Activated naive CD4-positive, alpha-beta T cell treated with anti-CD3 and anti-CD28 coated beads, Interleukin-2, amount 10 ng/mL, durations not matched to agents 7 days and 5 days (primary cell): ENCODE measurements at regions not wholly inside any gene's neighbourhood (a gene's known extent, or its start where the extent isn't known, plus 50 kb on each side); places are given as distances from the start of the nearest gene placed in this dataset.

ENCODE experiments used
- CTCF ChIA-PET: fragments of 350-600 bp; sonication (Branson Sonifier 250); formaldehyde crosslinking; loops from one replicate; lab custom pipeline; 2021; ENCODE audit warnings: antibody characterized with exemption; lab: Charles Lee
- DNase-seq: peaks from one replicate; pipeline ENCODE4 v3.0.0-alpha.2; 2020
- H3K27ac Mint-ChIP-seq: one replicate; pipeline ENCODE4 v1.8.0; 2021; ENCODE audit warnings: mild to moderate bottlenecking, moderate library complexity, mixed read lengths
- H3K27me3 Mint-ChIP-seq: one replicate; pipeline ENCODE4 v1.8.0; 2021; ENCODE audit warnings: mild to moderate bottlenecking, mixed read lengths
- H3K36me3 Mint-ChIP-seq: one replicate; pipeline ENCODE4 v1.8.0; 2021; ENCODE audit warnings: mixed read lengths
- H3K4me1 Mint-ChIP-seq: one replicate; pipeline ENCODE4 v1.8.0; 2021; ENCODE audit warnings: mixed read lengths
- H3K4me3 Mint-ChIP-seq: one replicate; pipeline ENCODE4 v1.8.0; 2021; ENCODE audit warnings: mild to moderate bottlenecking, moderate library complexity, mixed read lengths
- H3K9me3 Mint-ChIP-seq: one replicate; pipeline ENCODE4 v1.8.0; 2021; ENCODE audit warnings: mixed read lengths

- DNase-seq, result no peak
- Mint-ChIP-seq H3K36me3 (no peaks in the 10 kb centered on the region), H3K4me3 (no peak overlapping the region), H3K27me3 (peaks cover 4% of the 10 kb centered on the region), H3K4me1 (no peaks in the 10 kb centered on the region), H3K9me3 (no peaks in the 10 kb centered on the region), H3K27ac (no peak overlapping the region)
- CTCF ChIA-PET, result no interaction called here
These were observed 967.1 kb downstream of the BRD1 start for GRCh38 chr22:48860557-48860956.

GRCh38 chr22:48858856-48859255, 968.8 kb downstream of the BRD1 start:
- CTCF ChIA-PET, result no interaction called here
- no peak for DNase-seq
- no peaks in the 10 kb centered on the region for H3K4me1 Mint-ChIP-seq
- H3K27me3 Mint-ChIP-seq, result peaks cover 4% of the 10 kb centered on the region
- H3K9me3 Mint-ChIP-seq, result no peaks in the 10 kb centered on the region
- H3K27ac Mint-ChIP-seq, result no peak overlapping the region
- H3K36me3 Mint-ChIP-seq, result no peaks in the 10 kb centered on the region
- H3K4me3 Mint-ChIP-seq, result no peak overlapping the region

- CTCF ChIA-PET, result no interaction called here
- no peak overlapping the region for H3K27ac Mint-ChIP-seq
- H3K4me1 Mint-ChIP-seq, result no peaks in the 10 kb centered on the region
- H3K4me3 Mint-ChIP-seq, result no peak overlapping the region
- no peaks in the 10 kb centered on the region for H3K36me3 Mint-ChIP-seq
- no peak for DNase-seq
- H3K27me3 Mint-ChIP-seq, result peaks cover 4% of the 10 kb centered on the region
- H3K9me3 Mint-ChIP-seq, result no peaks in the 10 kb centered on the region
These were observed 969.6 kb downstream of the BRD1 start for GRCh38 chr22:48858121-48858520.

- no peak for DNase-seq
- no peak overlapping the region for H3K4me3 Mint-ChIP-seq
- H3K27ac Mint-ChIP-seq, result no peak overlapping the region
- H3K9me3 Mint-ChIP-seq, result no peaks in the 10 kb centered on the region
- no peaks in the 10 kb centered on the region for H3K4me1 Mint-ChIP-seq
- CTCF ChIA-PET, result no interaction called here
- H3K36me3 Mint-ChIP-seq, result no peaks in the 10 kb centered on the region
- H3K27me3 Mint-ChIP-seq, result peaks cover 4% of the 10 kb centered on the region
These were observed 970.4 kb downstream of the BRD1 start for GRCh38 chr22:48857202-48857805.

GRCh38 chr22:48856308-48856615, 971.4 kb downstream of the BRD1 start:
- CTCF ChIA-PET, result no interaction called here
- H3K9me3 Mint-ChIP-seq, result no peaks in the 10 kb centered on the region
- no peaks in the 10 kb centered on the region for H3K4me1 Mint-ChIP-seq
- no peak for DNase-seq
- H3K4me3 Mint-ChIP-seq, result no peak overlapping the region
- H3K27me3 Mint-ChIP-seq, result peaks cover 4% of the 10 kb centered on the region
- no peaks in the 10 kb centered on the region for H3K36me3 Mint-ChIP-seq
- no peak overlapping the region for H3K27ac Mint-ChIP-seq

- Mint-ChIP-seq H3K9me3 (no peaks in the 10 kb centered on the region), H3K27me3 (peaks cover 4% of the 10 kb centered on the region), H3K4me3 (no peak overlapping the region), H3K4me1 (no peaks in the 10 kb centered on the region), H3K36me3 (no peaks in the 10 kb centered on the region), H3K27ac (no peak overlapping the region)
- CTCF ChIA-PET, result no interaction called here
- DNase-seq, result no peak
These were observed 971.9 kb downstream of the BRD1 start for GRCh38 chr22:48855593-48856307.

GRCh38 chr22:48855013-48855412, 972.7 kb downstream of the BRD1 start:
- CTCF ChIA-PET, result no interaction called here
- H3K27ac Mint-ChIP-seq, result no peak overlapping the region
- H3K4me1 Mint-ChIP-seq, result no peaks in the 10 kb centered on the region
- H3K4me3 Mint-ChIP-seq, result no peak overlapping the region
- DNase-seq, result no peak
- H3K9me3 Mint-ChIP-seq, result no peaks in the 10 kb centered on the region
- peaks cover 4% of the 10 kb centered on the region for H3K27me3 Mint-ChIP-seq
- no peaks in the 10 kb centered on the region for H3K36me3 Mint-ChIP-seq

- Mint-ChIP-seq H3K27me3 (peaks cover 4% of the 10 kb centered on the region), H3K36me3 (no peaks in the 10 kb centered on the region), H3K9me3 (no peaks in the 10 kb centered on the region), H3K4me3 (no peak overlapping the region), H3K27ac (no peak overlapping the region), H3K4me1 (no peaks in the 10 kb centered on the region)
- DNase-seq, result no peak
- CTCF ChIA-PET, result no interaction called here
These were observed 973.9 kb downstream of the BRD1 start for GRCh38 chr22:48853627-48854240.

- Mint-ChIP-seq H3K9me3 (no peaks in the 10 kb centered on the region), H3K4me1 (no peaks in the 10 kb centered on the region), H3K27me3 (no peaks in the 10 kb centered on the region), H3K27ac (no peak overlapping the region), H3K4me3 (no peak overlapping the region), H3K36me3 (no peaks in the 10 kb centered on the region)
- no peak for DNase-seq
- CTCF ChIA-PET, result no interaction called here
These were observed 975.6 kb downstream of the BRD1 start for GRCh38 chr22:48851933-48852549.

GRCh38 chr22:48850658-48851287, 976.9 kb downstream of the BRD1 start:
- Mint-ChIP-seq H3K4me3 (no peak overlapping the region), H3K27me3 (no peaks in the 10 kb centered on the region), H3K36me3 (no peaks in the 10 kb centered on the region), H3K27ac (no peak overlapping the region), H3K9me3 (no peaks in the 10 kb centered on the region), H3K4me1 (no peaks in the 10 kb centered on the region)
- no peak for DNase-seq
- CTCF ChIA-PET, result no interaction called here

- H3K27ac Mint-ChIP-seq, result no peak overlapping the region
- no peaks in the 10 kb centered on the region for H3K27me3 Mint-ChIP-seq
- no peaks in the 10 kb centered on the region for H3K36me3 Mint-ChIP-seq
- no peaks in the 10 kb centered on the region for H3K4me1 Mint-ChIP-seq
- CTCF ChIA-PET, result no interaction called here
- no peak for DNase-seq
- H3K9me3 Mint-ChIP-seq, result peaks cover under 1% of the 10 kb centered on the region
- H3K4me3 Mint-ChIP-seq, result no peak overlapping the region
These were observed 977.6 kb downstream of the BRD1 start for GRCh38 chr22:48849963-48850657.

- Mint-ChIP-seq H3K27ac (no peak overlapping the region), H3K27me3 (no peaks in the 10 kb centered on the region), H3K36me3 (no peaks in the 10 kb centered on the region), H3K4me1 (no peaks in the 10 kb centered on the region), H3K4me3 (no peak overlapping the region), H3K9me3 (peaks cover 3% of the 10 kb centered on the region)
- CTCF ChIA-PET, result no interaction called here
- DNase-seq, result no peak
These were observed 978.3 kb downstream of the BRD1 start for GRCh38 chr22:48849219-48849912.

GRCh38 chr22:48846200-48846599, 981.5 kb downstream of the BRD1 start:
- CTCF ChIA-PET, result no interaction called here
- no peak overlapping the region for H3K27ac Mint-ChIP-seq

More at GRCh38 chr22:48846200-48846599, 981.5 kb downstream of the BRD1 start:
- Mint-ChIP-seq H3K4me1 (no peaks in the 10 kb centered on the region), H3K9me3 (peaks cover 3% of the 10 kb centered on the region), H3K4me3 (no peak overlapping the region), H3K27me3 (no peaks in the 10 kb centered on the region), H3K36me3 (no peaks in the 10 kb centered on the region)
- DNase-seq, result no peak
